Stimulated activated CD4-positive, alpha-beta T cell treated with anti-CD3 and anti-CD28 coated beads, Interleukin-2, amount 100 ng/mL, for 4 hours (primary cell): ENCODE measurements at regions not wholly inside any gene's neighbourhood (a gene's known extent, or its start where the extent isn't known, plus 50 kb on each side); places are given as distances from the start of the nearest gene placed in this dataset.

Experiments used
- DNase-seq: peaks from one replicate; pipeline ENCODE4 v3.0.0-alpha.2; 2020; ENCODE audit warnings: low read depth

DNA sequence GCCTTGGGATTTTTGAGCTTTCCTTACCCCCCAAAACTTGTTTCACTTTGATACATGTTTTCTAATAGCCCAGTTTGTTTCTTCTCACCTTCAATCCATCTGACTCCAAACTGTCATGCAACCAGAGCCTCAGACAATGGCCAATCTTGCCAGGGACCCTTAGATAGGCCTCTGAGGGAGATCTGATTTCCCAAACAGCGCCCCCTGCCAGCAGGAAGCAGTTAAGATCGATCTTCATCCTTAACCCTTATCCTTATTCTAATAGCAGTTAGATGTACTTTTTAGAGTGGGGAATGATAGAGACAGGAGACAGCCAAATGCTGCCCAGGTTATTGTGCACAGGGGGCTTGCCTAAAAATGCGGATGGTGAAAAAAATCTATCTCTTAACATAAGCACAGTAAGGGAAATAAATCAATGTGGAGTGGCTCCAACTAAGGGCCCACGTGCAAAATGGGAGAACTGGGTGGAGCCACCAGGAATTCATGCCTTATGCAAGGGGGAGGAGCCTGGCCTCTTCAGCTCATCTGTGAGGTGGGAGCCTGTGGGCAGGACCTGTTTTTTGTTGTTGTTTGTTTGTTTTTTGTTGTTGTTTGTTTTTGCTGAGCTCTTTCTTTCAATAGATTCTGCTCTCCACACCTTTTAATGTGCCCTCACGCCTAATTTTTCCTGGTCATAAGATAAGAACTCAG, 833.6 kb upstream of the AGA start:
- DNase-seq: no peak

DNA sequence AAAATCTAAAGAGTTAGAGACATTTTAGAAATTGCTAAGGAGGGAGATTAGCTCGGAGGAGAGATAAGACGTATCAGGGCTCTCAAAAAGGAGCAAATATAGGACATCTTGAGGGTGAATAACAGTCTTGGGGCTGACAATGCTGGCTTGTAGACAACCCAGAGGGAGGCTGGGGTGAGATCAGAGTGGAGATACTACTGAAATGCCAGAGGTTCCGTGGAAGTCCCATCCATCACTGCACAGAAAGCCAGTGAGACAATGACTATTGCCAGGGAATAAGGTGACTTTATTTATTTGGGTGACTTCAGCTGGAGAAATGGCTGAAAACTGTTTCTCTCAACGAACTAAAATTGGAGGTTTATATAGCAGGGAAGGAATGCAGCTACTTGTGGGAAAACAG, 838.1 kb upstream of the AGA start:
- DNase-seq: no peak

DNA sequence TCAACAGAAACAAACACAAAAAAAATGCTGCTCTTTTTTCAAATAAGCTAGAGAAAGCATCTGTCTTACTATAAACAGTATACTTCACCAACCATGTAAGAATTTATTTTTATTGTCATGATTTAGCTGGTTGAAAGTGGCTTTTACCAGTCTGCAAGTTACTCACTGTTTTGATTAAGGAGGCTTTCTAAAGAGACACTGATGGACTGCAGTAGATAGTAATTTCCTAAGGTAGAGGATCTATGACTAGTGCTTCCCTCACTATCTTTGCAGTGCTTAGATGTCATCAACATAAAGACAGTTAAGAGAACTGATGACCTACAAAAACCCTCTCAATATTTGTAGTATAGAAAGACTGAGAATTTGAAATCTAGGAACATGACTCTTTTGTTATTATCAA, 846.2 kb upstream of the AGA start:
- no peak for DNase-seq

DNA sequence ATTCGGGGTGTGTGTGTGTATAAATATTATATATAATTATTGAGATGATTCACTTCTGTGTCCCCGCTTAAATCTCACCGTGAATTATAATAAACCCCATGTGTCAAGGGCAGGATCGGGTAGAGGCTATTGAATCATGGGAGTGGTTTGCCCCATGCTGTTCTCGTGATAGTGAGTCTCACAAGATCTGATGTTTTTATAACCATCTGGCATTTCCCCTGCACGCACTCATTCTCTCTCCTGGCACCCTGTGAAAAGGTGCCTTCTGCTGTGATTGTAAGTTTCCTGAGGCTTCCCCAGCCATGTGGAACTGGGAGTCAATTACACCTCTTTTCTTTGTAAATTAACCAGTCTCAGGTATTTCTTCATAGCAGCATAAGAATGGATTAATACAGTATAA, 851.4 kb upstream of the AGA start:
- DNase-seq: no peak

DNA sequence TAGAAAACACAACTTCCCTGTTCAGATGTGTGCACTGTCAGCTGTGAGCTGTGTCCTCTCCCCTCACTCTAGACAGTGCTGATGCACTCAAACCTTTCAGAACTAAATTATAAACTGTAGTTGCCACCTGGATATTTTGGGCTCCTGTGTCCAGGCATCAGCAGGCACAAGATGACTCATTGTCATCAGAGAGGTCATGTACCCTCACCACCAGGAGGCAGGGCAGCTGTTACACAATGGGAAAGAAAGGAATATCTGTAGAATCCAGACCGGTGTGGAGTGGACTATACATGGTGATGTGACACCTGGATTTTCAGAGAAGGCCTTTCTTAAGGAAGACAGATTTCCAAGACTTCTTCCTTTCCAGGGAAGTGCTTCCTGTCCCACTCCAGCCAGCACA, 854.4 kb upstream of the AGA start:
- no peak for DNase-seq

DNA sequence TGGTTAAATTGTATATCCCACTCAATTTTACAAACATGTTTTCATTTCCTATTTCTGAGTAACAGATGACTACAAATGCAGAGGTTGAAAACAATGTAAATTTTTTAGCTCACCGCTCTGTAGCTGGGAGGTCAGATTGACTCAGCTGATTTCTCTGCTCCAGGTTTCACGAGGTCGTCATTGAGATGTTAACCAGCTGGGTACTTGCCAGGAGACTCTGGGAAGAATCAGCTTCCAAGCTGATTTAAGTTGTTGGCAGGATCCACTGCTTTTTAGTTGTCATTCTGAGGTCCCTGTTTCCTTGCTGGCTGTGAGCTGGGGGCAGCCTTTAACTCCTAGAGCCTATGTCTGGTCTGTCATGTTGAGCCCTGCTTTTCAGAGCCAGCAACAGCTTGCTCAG, 864.3 kb upstream of the AGA start:
- DNase-seq: no peak

DNA sequence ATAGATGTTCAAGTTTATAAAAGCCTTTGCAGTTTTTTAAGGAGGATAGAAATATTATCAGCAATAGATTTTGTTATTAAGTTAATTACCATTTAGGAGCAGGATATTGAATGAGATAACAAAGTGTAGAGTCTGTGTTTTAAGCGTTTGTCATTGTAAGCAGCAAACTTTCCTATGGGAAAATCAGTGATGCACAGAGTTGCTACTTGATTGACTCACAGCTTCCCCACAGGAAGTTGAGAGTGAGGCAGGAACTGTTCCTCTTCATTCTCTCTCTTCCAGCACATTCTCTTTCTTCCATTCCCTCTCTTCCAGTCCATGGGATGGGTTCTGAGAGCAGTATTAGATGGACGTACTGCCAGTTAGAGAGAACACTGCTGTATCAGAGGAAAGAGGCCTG, 867.7 kb upstream of the AGA start:
- no peak for DNase-seq

DNA sequence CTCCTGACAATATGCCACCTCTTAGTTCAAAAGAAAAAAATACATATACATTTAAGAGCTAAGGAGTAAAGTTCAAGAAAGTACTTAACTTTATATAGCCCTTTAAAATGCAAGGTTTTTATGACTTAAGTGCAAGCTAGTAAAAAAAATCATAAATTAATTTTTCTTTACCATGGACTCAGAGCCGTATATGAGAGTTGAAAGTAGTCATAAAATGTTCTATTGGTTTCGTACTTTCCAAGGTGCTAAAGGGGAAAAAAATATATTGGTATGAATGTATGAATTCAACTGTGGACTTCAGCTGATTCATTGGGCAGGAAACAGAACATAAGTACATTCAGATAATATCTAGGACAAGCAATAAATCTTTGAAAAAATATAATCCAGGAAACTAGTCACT, 869.8 kb upstream of the AGA start:
- no peak for DNase-seq

DNA sequence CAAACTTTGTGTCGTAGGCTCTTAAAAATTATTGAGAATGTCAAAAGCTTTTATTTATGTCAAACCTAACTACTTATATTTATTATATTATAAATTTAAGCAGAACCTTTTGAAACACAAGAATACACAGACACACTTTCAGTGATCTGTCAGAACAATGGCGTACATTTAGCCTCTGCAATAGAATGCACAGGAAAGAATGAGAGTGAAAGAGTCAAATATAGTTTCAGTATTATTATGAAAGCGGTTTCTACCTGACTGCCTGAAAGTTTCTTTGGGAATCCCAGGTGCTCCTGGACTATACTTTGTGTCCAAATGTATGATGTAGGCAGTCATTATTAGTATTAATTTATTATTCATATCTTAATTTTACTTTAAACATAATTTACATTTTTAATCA, 872.0 kb upstream of the AGA start:
- no peak for DNase-seq

DNA sequence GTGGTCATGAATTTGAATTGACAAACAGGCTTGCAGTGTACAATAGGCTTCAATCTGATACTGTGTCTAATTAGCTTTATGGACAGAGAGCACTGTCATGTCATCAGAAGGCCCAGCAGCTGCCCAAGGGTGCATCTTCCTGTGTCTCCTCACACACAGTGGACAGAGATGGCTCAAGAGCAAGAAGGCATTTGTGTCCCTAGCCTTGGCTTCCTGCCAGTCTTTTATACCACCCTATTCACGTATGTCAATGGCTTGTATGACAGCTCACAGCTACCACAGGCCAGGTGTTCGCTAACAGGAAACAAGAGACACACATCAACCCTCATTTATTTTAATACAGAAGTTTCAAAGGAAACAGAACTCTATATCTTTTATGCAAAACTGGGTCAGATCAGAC, 874.0 kb upstream of the AGA start:
- no peak for DNase-seq

DNA sequence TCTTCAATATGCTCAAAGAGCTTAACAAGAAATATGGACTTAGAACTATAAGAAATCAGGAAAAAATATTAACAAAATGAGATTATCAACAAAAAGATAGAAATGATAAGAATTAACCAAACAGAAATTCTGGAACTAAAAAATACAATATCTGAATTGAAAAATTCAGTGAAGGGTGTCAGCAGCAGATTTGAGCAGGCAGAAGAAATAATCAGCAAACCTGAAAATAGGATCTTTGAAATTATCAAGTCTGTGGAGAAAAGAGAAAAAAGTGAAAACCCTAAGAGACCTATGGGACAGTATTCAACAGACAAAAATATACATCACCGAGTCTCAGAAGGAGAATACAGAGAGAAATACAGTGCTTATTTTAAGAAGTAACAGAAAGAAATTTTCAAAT, 877.8 kb upstream of the AGA start:
- DNase-seq: no peak

DNA sequence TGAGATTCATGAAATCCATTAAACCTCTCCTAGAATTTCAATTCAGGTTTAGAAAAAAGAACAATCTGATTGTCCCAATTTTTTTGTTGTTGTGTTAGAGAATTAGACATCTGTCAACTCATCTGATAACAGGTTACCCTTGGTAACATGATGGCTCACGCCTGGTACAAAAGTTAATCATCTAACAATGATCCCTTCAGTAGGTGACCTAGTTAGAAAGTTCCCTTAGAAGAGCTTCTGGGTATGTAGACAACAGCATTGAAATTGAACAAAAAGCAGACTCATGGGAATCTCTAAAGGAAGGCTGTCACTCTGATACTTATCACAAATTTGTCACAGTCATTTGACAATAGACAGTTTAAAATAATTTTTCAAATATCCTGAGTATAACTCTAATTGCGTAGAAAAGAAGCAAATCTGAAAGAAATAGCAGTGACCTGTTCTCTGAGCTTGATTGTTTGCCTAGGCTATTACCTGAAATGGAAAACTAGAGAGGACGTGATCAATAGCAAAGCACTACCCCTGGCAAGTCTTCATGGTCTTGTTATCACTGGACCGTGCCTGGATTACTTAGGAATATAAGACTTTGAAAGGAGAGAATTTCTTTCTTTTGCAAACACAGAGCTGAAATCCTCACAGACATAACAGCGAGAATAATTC, 880.4 kb upstream of the AGA start:
- no peak for DNase-seq

DNA sequence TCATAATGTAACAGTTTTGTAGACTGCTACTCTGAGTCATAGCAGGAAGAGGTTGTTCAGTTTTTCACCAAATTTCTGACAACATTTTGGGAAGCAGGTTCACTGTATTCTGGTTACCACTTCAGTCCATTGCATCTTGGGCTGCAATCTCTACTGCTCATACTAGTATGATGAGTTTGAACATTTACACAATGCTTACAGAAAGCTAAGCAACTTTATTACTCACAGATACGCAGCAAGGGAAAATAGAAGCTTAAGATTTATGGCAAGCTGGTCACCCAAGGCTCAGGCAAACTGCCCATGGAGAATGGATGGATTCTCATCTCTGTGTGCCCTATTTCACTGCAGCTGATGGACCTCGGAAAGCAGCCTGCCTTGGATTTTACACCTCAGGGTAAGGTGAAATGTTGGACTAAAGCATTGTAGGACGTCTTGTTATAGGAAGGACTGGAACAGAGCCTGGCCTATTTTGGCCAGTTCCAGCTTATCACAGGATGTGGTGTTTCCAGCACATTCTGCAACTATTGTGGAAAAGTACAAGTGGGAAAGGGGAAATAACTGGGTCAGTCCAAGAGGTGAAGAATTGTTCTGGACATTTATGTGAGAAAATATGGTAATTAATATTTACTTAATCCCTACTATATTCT, 887.1 kb upstream of the AGA start:
- no peak for DNase-seq

DNA sequence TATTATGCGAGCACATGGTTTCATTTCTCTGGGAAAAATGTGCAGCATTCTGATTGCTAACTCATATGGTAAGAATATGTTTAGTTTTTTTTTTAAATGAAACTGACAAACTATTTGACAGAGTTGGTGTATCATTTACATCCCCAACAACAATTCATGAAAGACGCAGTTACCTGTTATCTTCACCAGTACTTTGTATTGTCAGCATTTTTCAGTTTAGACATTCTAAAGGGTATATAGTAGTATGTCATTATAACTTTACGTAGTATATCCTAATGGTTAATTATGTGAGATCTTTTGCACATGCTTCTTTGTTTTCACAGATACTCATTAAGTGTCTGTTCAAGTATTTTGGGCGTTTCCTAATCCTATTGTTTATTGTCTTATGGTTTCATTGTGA, 891.1 kb upstream of the AGA start:
- DNase-seq: no peak

DNA sequence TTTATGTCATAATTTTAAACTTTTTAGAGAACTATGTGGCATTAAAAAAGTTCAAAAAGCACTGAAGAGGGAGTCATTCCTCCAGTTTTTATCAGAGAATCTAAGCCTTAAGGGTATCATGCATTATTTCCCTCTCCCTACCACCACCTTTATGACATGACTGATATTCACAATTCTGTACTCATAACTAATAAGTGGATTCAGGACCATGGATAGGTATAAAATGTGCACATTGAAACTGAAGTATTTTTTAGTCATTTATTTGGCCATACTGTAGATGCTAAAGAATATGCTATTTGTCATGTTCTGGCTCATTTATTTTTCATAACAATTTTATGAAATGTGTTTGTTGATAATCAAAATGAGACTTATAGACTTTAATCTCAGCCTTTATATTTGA, 897.5 kb upstream of the AGA start:
- no peak for DNase-seq

DNA sequence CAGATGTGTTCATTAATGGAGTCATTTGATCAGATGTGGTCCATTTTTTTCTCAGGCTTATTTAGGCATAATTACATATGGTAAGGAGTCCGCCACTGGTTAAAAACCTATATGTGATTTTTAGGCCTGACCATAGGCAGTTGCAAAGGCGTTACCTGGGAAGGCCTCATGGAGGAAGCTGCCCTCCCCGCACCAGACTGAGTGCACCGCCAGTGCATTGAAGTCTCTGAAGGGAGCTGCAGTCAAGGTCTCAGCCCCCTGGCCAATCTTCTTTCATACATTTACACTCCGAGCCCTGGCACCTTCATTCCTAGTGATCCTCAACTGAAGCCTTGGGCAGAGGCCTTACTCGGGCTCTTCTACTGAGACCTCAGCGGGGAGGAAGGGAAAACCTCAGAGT, 898.2 kb upstream of the AGA start:
- DNase-seq: no peak

DNA sequence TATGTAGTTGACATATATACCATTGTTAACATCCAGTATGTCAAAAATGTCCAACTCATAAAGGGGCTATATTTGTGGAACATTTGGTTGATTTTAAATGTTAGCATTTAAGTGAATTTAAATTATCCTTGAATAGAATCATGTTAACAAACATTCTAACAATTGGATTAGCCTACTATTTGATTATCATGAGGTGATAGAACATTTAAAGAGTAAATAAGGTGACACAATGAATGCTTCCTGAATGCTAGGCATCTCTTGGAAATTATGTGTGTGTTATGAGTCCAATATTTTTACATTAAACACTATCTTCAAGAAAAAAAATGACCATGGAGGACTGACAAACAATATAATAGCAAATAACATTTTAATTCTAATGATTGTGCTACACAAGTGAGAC, 901.9 kb upstream of the AGA start:
- no peak for DNase-seq

DNA sequence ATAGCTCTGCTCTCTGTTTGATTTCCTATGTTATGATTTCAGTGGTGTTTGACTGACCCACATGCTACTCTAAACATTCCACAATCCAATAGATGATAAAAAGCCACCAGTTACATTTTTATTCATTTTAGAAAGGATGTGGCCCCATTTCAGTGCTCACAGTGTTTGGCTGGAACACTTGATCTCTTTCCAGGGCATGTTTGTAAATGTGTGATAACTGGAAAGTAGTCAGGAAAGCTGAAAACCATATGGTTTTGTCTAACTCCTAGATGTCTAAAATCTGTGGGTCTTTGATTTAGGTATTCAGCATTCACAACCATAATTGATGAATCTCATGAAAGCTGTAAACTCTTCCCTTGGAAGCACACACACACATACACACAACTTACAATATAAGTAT, 904.9 kb upstream of the AGA start:
- DNase-seq: no peak

DNA sequence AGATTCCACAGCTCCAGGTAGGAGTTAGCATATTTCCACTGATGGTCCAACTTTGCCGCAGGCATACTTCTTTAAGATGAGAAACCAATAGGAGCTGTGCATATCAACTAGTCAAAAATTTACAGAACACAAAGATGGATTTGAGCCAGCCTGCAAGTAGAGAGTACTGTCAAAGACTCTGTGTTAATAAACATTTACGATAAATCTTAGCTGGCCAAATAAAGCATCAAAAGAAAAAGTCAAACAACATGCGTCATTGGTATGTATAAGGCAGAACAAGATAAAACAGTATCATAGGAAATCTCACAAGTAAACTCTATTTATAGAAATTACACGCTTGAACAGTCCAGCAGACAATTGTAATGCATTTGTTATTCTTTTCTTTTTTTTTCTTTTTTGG, 907.4 kb upstream of the AGA start:
- no peak for DNase-seq

DNA sequence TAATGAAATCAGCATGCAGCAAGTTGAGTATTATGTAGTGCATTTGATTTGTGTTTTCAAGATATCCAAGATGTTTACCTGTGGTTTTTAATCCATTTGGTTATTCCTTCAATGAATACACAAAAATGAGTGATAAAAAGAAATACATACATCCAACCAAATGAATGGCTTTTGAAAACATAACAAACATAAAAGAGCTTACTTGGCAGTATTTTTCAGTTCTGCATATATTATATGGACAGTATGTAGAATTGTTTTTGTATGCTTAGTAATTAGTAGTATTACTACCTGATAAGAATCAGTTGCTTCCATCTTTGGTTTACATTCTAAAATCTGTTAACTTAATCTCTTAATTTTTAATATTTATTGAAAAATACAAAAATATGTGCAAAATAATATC, 908.9 kb upstream of the AGA start:
- no peak for DNase-seq

DNA sequence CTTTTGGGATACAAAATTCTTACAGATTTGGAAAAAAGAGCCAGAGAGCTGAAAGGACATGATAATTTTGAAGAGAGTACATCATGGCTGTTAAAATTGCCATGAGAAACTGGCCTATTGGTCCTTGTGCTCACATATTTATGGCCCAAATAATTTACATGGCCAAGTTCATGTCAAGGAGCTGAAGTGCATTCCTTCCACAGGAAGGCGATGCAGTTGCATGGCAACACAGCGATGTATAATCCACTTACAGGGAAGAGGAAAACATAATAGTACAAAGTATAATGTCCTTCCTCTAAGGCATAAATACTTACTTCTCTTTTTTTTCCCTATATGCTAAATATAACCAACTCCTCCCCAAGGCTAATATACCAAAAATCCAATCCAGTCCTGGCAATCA, 914.5 kb upstream of the AGA start:
- no peak for DNase-seq

DNA sequence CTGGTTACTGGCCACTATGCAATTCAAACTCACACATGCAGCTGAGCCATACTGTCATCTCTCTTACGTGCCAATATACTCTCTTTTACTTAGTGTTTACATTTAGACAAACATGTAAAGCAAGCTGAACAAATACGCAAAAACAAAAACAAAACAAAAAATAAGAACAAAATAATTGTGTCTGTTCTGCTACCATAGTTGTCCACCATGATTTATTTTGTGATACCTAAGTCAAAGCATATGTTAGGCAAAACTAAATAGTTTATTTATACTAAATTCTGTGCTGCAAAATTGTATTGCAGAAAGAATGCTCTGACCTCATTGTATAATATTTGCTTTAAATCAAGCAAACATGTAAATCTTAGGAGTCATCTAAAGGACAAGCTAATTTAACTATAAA, 943.2 kb upstream of the AGA start:
- no peak for DNase-seq

DNA sequence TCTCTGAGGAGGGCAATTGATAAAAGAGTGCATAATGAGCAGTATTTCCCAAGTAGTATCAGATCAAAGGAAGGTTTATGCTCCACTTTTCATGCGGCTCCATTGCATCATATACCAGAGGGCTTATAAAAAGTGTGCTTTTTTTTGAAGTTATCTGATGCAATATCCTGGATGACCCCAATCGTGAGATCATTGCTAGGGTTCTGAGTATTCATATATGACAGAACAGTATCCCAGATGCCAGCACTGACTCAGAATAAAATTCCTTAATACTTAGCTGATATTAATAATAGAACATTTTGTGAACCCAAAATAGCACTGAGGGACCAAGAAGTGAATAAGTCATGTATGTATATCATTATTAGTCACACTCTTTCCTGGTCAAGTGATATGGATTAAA, 945.5 kb upstream of the AGA start:
- DNase-seq: no peak

DNA sequence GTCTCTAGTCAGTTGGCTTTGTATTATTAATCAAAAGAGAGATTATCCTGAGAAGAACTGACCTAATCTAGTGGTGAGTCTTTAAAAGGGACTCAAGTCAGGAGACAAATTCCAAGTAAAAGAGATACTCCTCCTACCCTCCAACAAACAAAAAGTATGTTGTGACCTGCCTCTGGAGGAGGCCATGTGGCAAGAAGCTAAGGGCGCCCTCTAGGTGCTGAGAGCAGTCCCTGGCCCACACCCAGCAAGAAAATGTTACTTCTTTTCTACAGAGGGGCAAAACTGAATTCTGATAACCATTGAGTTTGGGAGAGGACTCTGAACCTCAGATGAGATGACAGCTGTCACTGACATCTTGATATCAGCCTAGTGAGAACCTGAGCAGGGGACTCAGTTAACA, 953.6 kb upstream of the AGA start:
- DNase-seq: no peak
